Erythroblast (primary cell): ENCODE measurements at regions not wholly inside any gene's neighbourhood (a gene's known extent, or its start where the extent isn't known, plus 50 kb on each side); places are given as distances from the start of the nearest gene placed in this dataset.

Experiments used
- GATA1 ChIP-seq: IDR thresholded peaks from 2 replicates; pipeline ENCODE4 v1.6.1; 2011; ENCODE audit warnings: low read depth, mild to moderate bottlenecking, control low read depth, low read length, moderate library complexity
- POLR2A ChIP-seq: IDR thresholded peaks from 2 replicates; pipeline ENCODE4 v1.6.1; 2011; ENCODE audit warnings: mild to moderate bottlenecking, low read length

DNA sequence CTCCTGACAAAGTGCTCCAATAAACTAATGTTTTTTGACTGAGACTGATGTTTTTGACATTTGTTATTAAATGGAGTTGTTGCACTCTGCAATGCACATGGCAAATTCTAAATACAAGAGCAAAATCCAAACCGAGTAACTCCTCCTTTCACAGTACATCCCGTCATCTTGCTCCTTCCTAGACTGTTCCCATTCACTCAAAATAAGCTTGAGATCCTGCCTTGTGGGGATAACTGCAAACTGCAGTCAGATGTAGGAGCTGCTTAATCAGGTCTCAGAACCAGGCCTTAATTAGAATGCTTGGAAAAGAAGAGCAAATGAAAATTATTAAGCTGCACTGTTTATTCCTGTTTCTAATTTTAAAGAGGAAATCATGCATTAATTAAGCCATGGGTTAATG, 134.8 kb upstream of the SPRY2 start:
- TF ChIP-seq POLR2A (no peak), GATA1 (no peak)
